ENCODE measurements at regions not wholly inside any gene's neighbourhood (a gene's known extent, or its start where the extent isn't known, plus 50 kb on each side); places are given as distances from the start of the nearest gene placed in this dataset.
"Not testable (repeated sequence)": the region's sequence is repeated elsewhere in the genome, so short reads cannot be mapped to it uniquely, and the experiment has no call there.

GRCh38 chr7:66466081-66466600 lies 162.5 kb upstream of the KCTD7 start:
- H3K4me1 ChIP-seq (ENCODE audit: control insufficient read depth, insufficient read depth, low read length), result no peaks in the 10 kb centered on the region
- H3K4me3 ChIP-seq (ENCODE audit: low read length), result no peak overlapping the region
- no peaks in the 10 kb centered on the region for H3K9me3 ChIP-seq (ENCODE audit: control insufficient read depth, insufficient read depth, low read length)
- Mint-ChIP-seq H3K4me3 (no peak overlapping the region), H3K27me3 (ENCODE audit: low read depth in 2 of 2) (no peaks in the 10 kb centered on the region), H3K9me3 (peaks cover 2 to 4% of the 10 kb centered on the region in 2 donors), H3K36me3 (no peaks in the 10 kb centered on the region), H3K27ac (peak overlapping the region in 1 of 2 donors; percentile 28), H3K4me1 (peaks cover 6 to 11% of the 10 kb centered on the region in 2 donors)
- 99% methylated on average over 7 of the region's 8 CpGs for WGBS (ENCODE audit: insufficient coverage)
- H3K36me3 ChIP-seq (ENCODE audit: control insufficient read depth, insufficient read depth, low read length), result no peaks in the 10 kb centered on the region
- H3K27ac ChIP-seq (ENCODE audit: low read length), result no peak overlapping the region
- DNase-seq (no peak), ATAC-seq (no peak)
- TF ChIP-seq CTCF (IDR thresholded peaks at IDR 0.05), result no peak
- no peaks in the 10 kb centered on the region for H3K27me3 ChIP-seq (ENCODE audit: control insufficient read depth, insufficient read depth, low read length)
- intact Hi-C loops (cut with micrococcal nuclease), result no loop called here

- no peak overlapping the region for H3K27ac ChIP-seq (ENCODE audit: low read length)
- Mint-ChIP-seq H3K4me3 (no peak overlapping the region), H3K9me3 (no peaks in the 10 kb centered on the region), H3K36me3 (no peaks in the 10 kb centered on the region), H3K27me3 (ENCODE audit: low read depth in 2 of 2) (no peaks in the 10 kb centered on the region), H3K4me1 (peaks cover 6 to 9% of the 10 kb centered on the region in 2 donors), H3K27ac (no peak overlapping the region)
- no peaks in the 10 kb centered on the region for H3K36me3 ChIP-seq (ENCODE audit: control insufficient read depth, insufficient read depth, low read length)
- H3K27me3 ChIP-seq (ENCODE audit: control insufficient read depth, insufficient read depth, low read length), result no peaks in the 10 kb centered on the region
- intact Hi-C loops (cut with micrococcal nuclease), result no loop called here
- ATAC-seq, result no peak
- no peak overlapping the region for H3K4me3 ChIP-seq (ENCODE audit: low read length)
- TF ChIP-seq CTCF (IDR thresholded peaks at IDR 0.05), result no peak
- no peaks in the 10 kb centered on the region for H3K4me1 ChIP-seq (ENCODE audit: control insufficient read depth, insufficient read depth, low read length)
- DNase-seq, result no peak
- no peaks in the 10 kb centered on the region for H3K9me3 ChIP-seq (ENCODE audit: control insufficient read depth, insufficient read depth, low read length)
- WGBS (ENCODE audit: insufficient coverage), result 100% methylated on average over 1 of the region's 2 CpGs
These were observed 160.8 kb upstream of the KCTD7 start for GRCh38 chr7:66467887-66468286.

- H3K9me3 Mint-ChIP-seq; H3K4me1 Mint-ChIP-seq; H3K36me3 ChIP-seq (ENCODE audit: control insufficient read depth, insufficient read depth, low read length); ATAC-seq; H3K9me3 ChIP-seq (ENCODE audit: control insufficient read depth, insufficient read depth, low read length); H3K27me3 Mint-ChIP-seq (ENCODE audit: low read depth in 2 of 2); H3K27ac ChIP-seq (ENCODE audit: low read length); H3K36me3 Mint-ChIP-seq; H3K27ac Mint-ChIP-seq; H3K4me3 Mint-ChIP-seq; H3K4me1 ChIP-seq (ENCODE audit: control insufficient read depth, insufficient read depth, low read length); DNase-seq; intact Hi-C loops (cut with micrococcal nuclease); H3K4me3 ChIP-seq (ENCODE audit: low read length); H3K27me3 ChIP-seq (ENCODE audit: control insufficient read depth, insufficient read depth, low read length): not testable (repeated sequence)
- 91% methylated on average over 2 of the region's 3 CpGs for WGBS (ENCODE audit: insufficient coverage)
These were observed 155.6 kb upstream of the KCTD7 start for GRCh38 chr7:66473064-66473463.

GRCh38 chr7:66474441-66474840 lies 154.2 kb upstream of the KCTD7 start:
- Histone ChIP-seq H3K27ac (ENCODE audit: low read length) (no peak overlapping the region), H3K4me1 (ENCODE audit: control insufficient read depth, insufficient read depth, low read length) (no peaks in the 10 kb centered on the region), H3K27me3 (ENCODE audit: control insufficient read depth, insufficient read depth, low read length) (no peaks in the 10 kb centered on the region), H3K9me3 (ENCODE audit: control insufficient read depth, insufficient read depth, low read length) (no peaks in the 10 kb centered on the region), H3K36me3 (ENCODE audit: control insufficient read depth, insufficient read depth, low read length) (peaks cover 12% of the 10 kb centered on the region), H3K4me3 (ENCODE audit: low read length) (no peak overlapping the region)
- Mint-ChIP-seq H3K27me3 (ENCODE audit: low read depth in 2 of 2) (no peaks in the 10 kb centered on the region), H3K36me3 (peaks cover 10% of the 10 kb centered on the region), H3K27ac (no peak overlapping the region), H3K4me3 (no peak overlapping the region), H3K4me1 (no peaks in the 10 kb centered on the region), H3K9me3 (no peaks in the 10 kb centered on the region)
- intact Hi-C loops (cut with micrococcal nuclease), result no loop called here
- no peak for TF ChIP-seq CTCF (IDR thresholded peaks at IDR 0.05)
- WGBS (ENCODE audit: insufficient coverage), result 98% methylated on average over 45 of the region's 45 CpGs
- ATAC-seq (no peak), DNase-seq (no peak)

GRCh38 chr7:66476056-66476455 lies 152.6 kb upstream of the KCTD7 start:
- DNase-seq; ATAC-seq; H3K36me3 Mint-ChIP-seq; H3K9me3 Mint-ChIP-seq; H3K9me3 ChIP-seq (ENCODE audit: control insufficient read depth, insufficient read depth, low read length); H3K4me1 ChIP-seq (ENCODE audit: control insufficient read depth, insufficient read depth, low read length); H3K4me1 Mint-ChIP-seq; intact Hi-C loops (cut with micrococcal nuclease); H3K27me3 Mint-ChIP-seq (ENCODE audit: low read depth in 2 of 2); H3K27me3 ChIP-seq (ENCODE audit: control insufficient read depth, insufficient read depth, low read length); H3K27ac ChIP-seq (ENCODE audit: low read length); H3K4me3 Mint-ChIP-seq; H3K27ac Mint-ChIP-seq; H3K4me3 ChIP-seq (ENCODE audit: low read length): not testable (repeated sequence)
- H3K36me3 ChIP-seq (ENCODE audit: control insufficient read depth, insufficient read depth, low read length), result peaks cover 12% of the 10 kb centered on the region
- 85% methylated on average over 1 of the region's 3 CpGs for WGBS (ENCODE audit: insufficient coverage)

GRCh38 chr7:66477822-66478397 lies 150.8 kb upstream of the KCTD7 start:
- H3K27ac Mint-ChIP-seq, result not testable (repeated sequence)

More at GRCh38 chr7:66477822-66478397, 150.8 kb upstream of the KCTD7 start:
- DNase-seq; H3K4me3 ChIP-seq (ENCODE audit: low read length); H3K4me3 Mint-ChIP-seq; H3K4me1 ChIP-seq (ENCODE audit: control insufficient read depth, insufficient read depth, low read length); H3K36me3 Mint-ChIP-seq; ATAC-seq; H3K9me3 Mint-ChIP-seq; H3K4me1 Mint-ChIP-seq; H3K27me3 Mint-ChIP-seq (ENCODE audit: low read depth in 2 of 2); H3K27me3 ChIP-seq (ENCODE audit: control insufficient read depth, insufficient read depth, low read length); H3K9me3 ChIP-seq (ENCODE audit: control insufficient read depth, insufficient read depth, low read length); intact Hi-C loops (cut with micrococcal nuclease); H3K27ac ChIP-seq (ENCODE audit: low read length): not testable (repeated sequence)
- H3K36me3 ChIP-seq (ENCODE audit: control insufficient read depth, insufficient read depth, low read length), result peaks cover 13% of the 10 kb centered on the region
- WGBS (ENCODE audit: insufficient coverage), result 100% methylated on average over 1 of the region's 3 CpGs
